Suprapubic skin (tissue), 4 donors: ENCODE measurements at regions not wholly inside any gene's neighbourhood (a gene's known extent, or its start where the extent isn't known, plus 50 kb on each side); places are given as distances from the start of the nearest gene placed in this dataset.

Source experiments
- POLR2A ChIP-seq, 2 donors: fragments of 450-650 bp; IDR thresholded peaks; one replicate each; pipeline ENCODE4 v1.6.1; 2017; ENCODE audit warnings: antibody characterized with exemption in 2 of 2, mild to moderate bottlenecking in 2 of 2, moderate library complexity in 2 of 2
- POLR2AphosphoS5 ChIP-seq, 3 donors: sonication (generic); formaldehyde crosslinking; IDR thresholded peaks; one replicate each; pipeline ENCODE4 v1.6.1; 2017; ENCODE audit warnings: antibody characterized with exemption in 3 of 3
- TF ChIP-seq, protein P1 (sequence below), 2 donors: fragments of 200-600 bp in 1 of 2; fragments of 450-650 bp in 1 of 2; sonication (generic) in 1 of 2; IDR thresholded peaks; one replicate each; pipeline ENCODE4 v1.5.1; 2016 to 2019; ENCODE audit warnings: antibody characterized with exemption in 2 of 2, mild to moderate bottlenecking in 1 of 2, moderate library complexity in 1 of 2

DNA sequence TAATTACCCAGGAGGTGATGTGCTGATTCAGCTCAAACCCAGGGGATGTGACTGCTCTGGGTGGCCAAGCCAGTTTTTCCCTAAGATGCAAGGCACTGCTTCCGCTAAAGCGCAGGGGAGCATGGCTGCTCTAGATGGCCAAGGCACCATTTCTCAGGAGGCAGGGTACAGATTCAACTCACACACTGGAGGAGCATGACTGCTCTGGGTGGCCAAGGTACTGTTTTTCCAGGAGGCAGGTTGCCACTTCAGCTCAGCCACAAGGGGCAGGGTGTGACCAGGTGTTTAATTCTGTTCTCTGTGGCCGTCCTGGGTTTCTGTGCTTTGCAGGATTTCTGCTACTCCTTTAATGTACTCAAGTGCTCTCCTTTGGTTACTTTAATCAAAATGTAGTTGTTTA lies 659.3 kb upstream of the ARRDC4 start:
- TF ChIP-seq POLR2A (IDR thresholded peaks at IDR 0.05): no peak
- TF ChIP-seq, protein P1, sequence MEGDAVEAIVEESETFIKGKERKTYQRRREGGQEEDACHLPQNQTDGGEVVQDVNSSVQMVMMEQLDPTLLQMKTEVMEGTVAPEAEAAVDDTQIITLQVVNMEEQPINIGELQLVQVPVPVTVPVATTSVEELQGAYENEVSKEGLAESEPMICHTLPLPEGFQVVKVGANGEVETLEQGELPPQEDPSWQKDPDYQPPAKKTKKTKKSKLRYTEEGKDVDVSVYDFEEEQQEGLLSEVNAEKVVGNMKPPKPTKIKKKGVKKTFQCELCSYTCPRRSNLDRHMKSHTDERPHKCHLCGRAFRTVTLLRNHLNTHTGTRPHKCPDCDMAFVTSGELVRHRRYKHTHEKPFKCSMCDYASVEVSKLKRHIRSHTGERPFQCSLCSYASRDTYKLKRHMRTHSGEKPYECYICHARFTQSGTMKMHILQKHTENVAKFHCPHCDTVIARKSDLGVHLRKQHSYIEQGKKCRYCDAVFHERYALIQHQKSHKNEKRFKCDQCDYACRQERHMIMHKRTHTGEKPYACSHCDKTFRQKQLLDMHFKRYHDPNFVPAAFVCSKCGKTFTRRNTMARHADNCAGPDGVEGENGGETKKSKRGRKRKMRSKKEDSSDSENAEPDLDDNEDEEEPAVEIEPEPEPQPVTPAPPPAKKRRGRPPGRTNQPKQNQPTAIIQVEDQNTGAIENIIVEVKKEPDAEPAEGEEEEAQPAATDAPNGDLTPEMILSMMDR (IDR thresholded peaks at IDR 0.05): no peak
- TF ChIP-seq POLR2AphosphoS5 (IDR thresholded peaks at IDR 0.05): no peak
